ENCODE measurements at regions not wholly inside any gene's neighbourhood (a gene's known extent, or its start where the extent isn't known, plus 50 kb on each side); places are given as distances from the start of the nearest gene placed in this dataset.

- Mint-ChIP-seq H3K4me1 (ENCODE audit: low read depth) (peaks cover 21% of the 10 kb centered on the region), H3K27ac (no peak overlapping the region), H3K9me3 (ENCODE audit: low read depth) (no peaks in the 10 kb centered on the region), H3K36me3 (ENCODE audit: insufficient read depth) (no peaks in the 10 kb centered on the region), H3K27me3 (no peaks in the 10 kb centered on the region), H3K4me3 (ENCODE audit: low read depth) (no peak overlapping the region)
- TF ChIP-seq CTCF (IDR thresholded peaks at IDR 0.05; ENCODE audit: unreplicated experiment), result no peak
- no peak for DNase-seq (ENCODE audit: low spot score, unreplicated experiment)
These were observed 99.9 kb upstream of the MAOA start for GRCh38 chrX:43556207-43556606.

- Mint-ChIP-seq H3K9me3 (ENCODE audit: low read depth) (no peaks in the 10 kb centered on the region), H3K27me3 (no peaks in the 10 kb centered on the region), H3K27ac (no peak overlapping the region), H3K36me3 (ENCODE audit: insufficient read depth) (no peaks in the 10 kb centered on the region), H3K4me1 (ENCODE audit: low read depth) (peaks cover 8% of the 10 kb centered on the region), H3K4me3 (ENCODE audit: low read depth) (no peak overlapping the region)
- DNase-seq (ENCODE audit: low spot score, unreplicated experiment), result peak; percentile 37
- TF ChIP-seq CTCF (IDR thresholded peaks at IDR 0.05; ENCODE audit: unreplicated experiment), result peak; percentile 91
These were observed 98.3 kb upstream of the MAOA start for GRCh38 chrX:43557792-43558191.

GRCh38 chrX:43559644-43560043, 96.5 kb upstream of the MAOA start:
- H3K9me3 Mint-ChIP-seq (ENCODE audit: low read depth), result no peaks in the 10 kb centered on the region

GRCh38 chrX:43560247-43560946, 95.7 kb upstream of the MAOA start:
- no peak for TF ChIP-seq CTCF (IDR thresholded peaks at IDR 0.05; ENCODE audit: unreplicated experiment)
- H3K27me3 Mint-ChIP-seq, result no peaks in the 10 kb centered on the region
- no peaks in the 10 kb centered on the region for H3K36me3 Mint-ChIP-seq (ENCODE audit: insufficient read depth)
- H3K9me3 Mint-ChIP-seq (ENCODE audit: low read depth), result no peaks in the 10 kb centered on the region
- H3K4me1 Mint-ChIP-seq (ENCODE audit: low read depth), result peaks cover 8% of the 10 kb centered on the region
- H3K27ac Mint-ChIP-seq, result no peak overlapping the region
- H3K4me3 Mint-ChIP-seq (ENCODE audit: low read depth), result no peak overlapping the region
- DNase-seq (ENCODE audit: low spot score, unreplicated experiment), result no peak

More at GRCh38 chrX:43559644-43560043, 96.5 kb upstream of the MAOA start:
- Mint-ChIP-seq H3K27ac (no peak overlapping the region), H3K4me1 (ENCODE audit: low read depth) (peaks cover 5% of the 10 kb centered on the region), H3K36me3 (ENCODE audit: insufficient read depth) (no peaks in the 10 kb centered on the region), H3K4me3 (ENCODE audit: low read depth) (no peak overlapping the region), H3K27me3 (no peaks in the 10 kb centered on the region)
- peak; percentile 72 for TF ChIP-seq CTCF (IDR thresholded peaks at IDR 0.05; ENCODE audit: unreplicated experiment)
- DNase-seq (ENCODE audit: low spot score, unreplicated experiment), result peak; percentile 11

- TF ChIP-seq CTCF (IDR thresholded peaks at IDR 0.05; ENCODE audit: unreplicated experiment), result no peak
- H3K27me3 Mint-ChIP-seq, result no peaks in the 10 kb centered on the region
- H3K9me3 Mint-ChIP-seq (ENCODE audit: low read depth), result no peaks in the 10 kb centered on the region
- peaks cover 5% of the 10 kb centered on the region for H3K4me1 Mint-ChIP-seq (ENCODE audit: low read depth)
- H3K36me3 Mint-ChIP-seq (ENCODE audit: insufficient read depth), result no peaks in the 10 kb centered on the region
- H3K4me3 Mint-ChIP-seq (ENCODE audit: low read depth), result no peak overlapping the region
- no peak overlapping the region for H3K27ac Mint-ChIP-seq
- DNase-seq (ENCODE audit: low spot score, unreplicated experiment), result no peak
These were observed 93.7 kb upstream of the MAOA start for GRCh38 chrX:43562372-43562771.

Measured in progenitor cell of endocrine pancreas (in vitro differentiated cells).